HepG2 (cell line): ENCODE measurements at regions not wholly inside any gene's neighbourhood (a gene's known extent, or its start where the extent isn't known, plus 50 kb on each side); places are given as distances from the start of the nearest gene placed in this dataset.

Source experiments
- AFF4 ChIP-seq: sonication (generic); formaldehyde crosslinking; IDR thresholded peaks from 2 replicates; pipeline ENCODE4 v1.4.0; 2020; ENCODE audit warnings: missing genetic modification reagents
- ARNTL ChIP-seq: sonication (generic); formaldehyde crosslinking; IDR thresholded peaks from 2 replicates; pipeline ENCODE4 v1.4.0; 2020; ENCODE audit warnings: mild to moderate bottlenecking, missing genetic modification reagents
- ATF1 ChIP-seq: IDR thresholded peaks from 2 replicates; pipeline ENCODE4 v1.6.1; 2016; ENCODE audit warnings: mild to moderate bottlenecking, control low read depth
- BCL6 ChIP-seq: IDR thresholded peaks from 2 replicates; pipeline ENCODE4 v1.6.1; 2016; ENCODE audit warnings: missing genetic modification reagents, missing compliant biosample characterization
- GMEB1 ChIP-seq: sonication (generic); formaldehyde crosslinking; IDR thresholded peaks from 2 replicates; pipeline ENCODE4 v1.5.1; 2020; ENCODE audit warnings: missing genetic modification reagents, mild to moderate bottlenecking, borderline replicate concordance
- ISL2 ChIP-seq: sonication (generic); formaldehyde crosslinking; IDR thresholded peaks from 2 replicates; pipeline ENCODE4 v1.5.0; 2020; ENCODE audit warnings: missing genetic modification reagents
- ISX ChIP-seq: sonication (generic); formaldehyde crosslinking; conservative IDR thresholded peaks from 2 replicates; pipeline ENCODE4 v1.5.0; 2020; ENCODE audit warnings: missing genetic modification reagents
- KAT7 ChIP-seq: IDR thresholded peaks from 2 replicates; pipeline ENCODE4 v1.6.1; 2018; ENCODE audit warnings: borderline replicate concordance, missing compliant biosample characterization
- NFYB ChIP-seq: sonication (generic); formaldehyde crosslinking; IDR thresholded peaks from 2 replicates; pipeline ENCODE4 v1.4.0; 2020; ENCODE audit warnings: missing genetic modification reagents
- REL ChIP-seq: sonication (generic); formaldehyde crosslinking; conservative IDR thresholded peaks from 2 replicates; pipeline ENCODE4 v1.8.0; 2022; ENCODE audit warnings: mild to moderate bottlenecking, missing genetic modification reagents, moderate library complexity
- RELA ChIP-seq: sonication (generic); formaldehyde crosslinking; IDR thresholded peaks from 2 replicates; pipeline ENCODE4 v1.4.0; 2020; ENCODE audit warnings: missing genetic modification reagents
- SNAI1 ChIP-seq: sonication (generic); formaldehyde crosslinking; IDR thresholded peaks from 2 replicates; pipeline ENCODE4 v1.5.0; 2020; ENCODE audit warnings: mild to moderate bottlenecking, missing genetic modification reagents, borderline replicate concordance
- ZIK1 ChIP-seq: sonication (generic); formaldehyde crosslinking; IDR thresholded peaks from 2 replicates; pipeline ENCODE4 v1.5.0; 2020; ENCODE audit warnings: mild to moderate bottlenecking, low read depth, missing genetic modification reagents, borderline replicate concordance
- ZNF343 ChIP-seq: sonication (generic); formaldehyde crosslinking; IDR thresholded peaks from 2 replicates; pipeline ENCODE4 v1.4.0; 2020; ENCODE audit warnings: mild to moderate bottlenecking, missing genetic modification reagents
- ZNF503 ChIP-seq: sonication (generic); formaldehyde crosslinking; IDR thresholded peaks from 2 replicates; pipeline ENCODE4 v1.4.0; 2020; ENCODE audit warnings: missing genetic modification reagents
- ZNF615 ChIP-seq: sonication (generic); formaldehyde crosslinking; IDR thresholded peaks from 2 replicates; pipeline ENCODE4 v1.5.0; 2020; ENCODE audit warnings: mild to moderate bottlenecking, missing genetic modification reagents, borderline replicate concordance
- ZNF724P ChIP-seq: sonication (generic); formaldehyde crosslinking; IDR thresholded peaks from 2 replicates; pipeline ENCODE4 v1.8.0; 2022; ENCODE audit warnings: missing genetic modification reagents, borderline replicate concordance
- ZNF776 ChIP-seq: sonication (generic); formaldehyde crosslinking; IDR thresholded peaks from 2 replicates; pipeline ENCODE4 v1.4.0; 2020; ENCODE audit warnings: mild to moderate bottlenecking, missing genetic modification reagents

- TF ChIP-seq NFYB (no peak), ZIK1 (CRISPR knock-in tag) (no peak), AFF4 (CRISPR knock-in tag) (no peak), ZNF776 (CRISPR knock-in tag) (no peak), REL (CRISPR knock-in tag) (no peak), RELA (CRISPR knock-in tag) (no peak), ZNF615 (CRISPR knock-in tag) (no peak), ZNF724P (CRISPR knock-in tag) (no peak), ISX (CRISPR knock-in tag) (no peak), ZNF503 (CRISPR knock-in tag) (no peak), GMEB1 (CRISPR knock-in tag) (no peak), KAT7 (no peak), ZNF343 (CRISPR knock-in tag) (no peak), ISL2 (0 out of 2 replicates have a peak, but pooled peaks have one; percentile 32), ATF1 (no peak), ARNTL (CRISPR knock-in tag) (no peak), SNAI1 (CRISPR knock-in tag) (no peak), BCL6 (peak; percentile 44; the same call in 1 of the 2 replicates)
These were observed 199.4 kb upstream of the CDKN3 start (continued) for GRCh38 chr14:54197369-54197768.
